GM20431 (cell line): ENCODE measurements at regions not wholly inside any gene's neighbourhood (a gene's known extent, or its start where the extent isn't known, plus 50 kb on each side); places are given as distances from the start of the nearest gene placed in this dataset.

Source experiments
- in situ Hi-C: fragments of 300-500 bp; cut with MseI, MboI; formaldehyde crosslinking; loops from one replicate; pipeline ENCODE4 v1.15.0; 2020; ENCODE audit warnings: low sequenced_read_pairs; ENCODE audit not compliant: unreplicated experiment

DNA sequence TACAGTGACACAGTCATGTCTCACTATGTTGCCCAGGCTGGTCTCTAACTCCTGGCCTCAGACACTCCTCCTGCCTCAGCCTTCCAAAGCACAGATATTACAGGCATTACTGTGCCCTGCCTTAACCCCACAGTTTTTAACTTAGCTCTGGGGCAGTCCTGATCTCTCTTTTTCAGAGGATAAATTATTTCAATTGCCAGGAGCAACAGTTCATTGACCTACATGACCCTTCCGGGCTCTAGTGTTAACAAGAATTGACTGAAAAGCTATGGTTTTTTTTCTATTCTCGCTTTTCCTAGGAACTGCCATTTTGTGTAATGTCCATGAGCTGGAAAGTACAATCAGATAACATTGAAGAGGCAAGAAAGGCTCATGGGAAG is 92.8 kb downstream of the HNRNPLL start:
- in situ Hi-C loops: loop anchor here (10.0 to 25.0 kb wide), 2 partner anchors 195 to 523 kb away; no protein-coding TSS in a partner anchor

DNA sequence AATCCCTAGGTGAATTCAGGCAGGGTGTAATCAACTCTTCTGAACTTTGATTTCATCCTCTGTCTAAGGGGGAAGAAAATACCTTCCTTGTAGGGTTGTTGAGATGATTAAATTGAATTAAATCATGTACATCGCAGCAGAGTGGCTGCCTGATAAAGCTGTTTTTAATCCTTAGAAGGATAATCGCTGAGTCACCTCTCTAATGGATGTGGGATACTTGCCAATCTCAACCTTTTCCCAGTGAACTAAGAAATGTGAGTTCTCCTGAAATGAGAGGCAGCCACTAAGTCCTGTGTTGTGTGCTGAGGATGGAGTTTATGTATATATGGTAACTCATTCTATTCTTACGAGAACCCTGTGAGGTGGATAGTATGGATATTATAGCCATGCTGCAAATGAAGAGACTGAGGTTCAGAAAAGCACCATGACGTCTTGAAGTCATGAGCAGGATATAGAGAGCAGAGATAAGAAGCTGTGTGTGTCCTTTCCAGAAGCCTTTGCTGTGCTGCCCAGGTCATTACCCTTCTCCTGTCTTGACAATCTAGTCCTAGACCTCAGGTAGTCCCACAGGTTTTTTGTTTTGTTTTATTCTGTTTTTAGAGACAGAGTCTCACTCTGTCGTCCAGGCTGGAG is 93.3 kb downstream of the HNRNPLL start:
- in situ Hi-C loops: loop anchor here (10.0 to 25.0 kb wide), 2 partner anchors 195 to 522 kb away; no protein-coding TSS in a partner anchor

DNA sequence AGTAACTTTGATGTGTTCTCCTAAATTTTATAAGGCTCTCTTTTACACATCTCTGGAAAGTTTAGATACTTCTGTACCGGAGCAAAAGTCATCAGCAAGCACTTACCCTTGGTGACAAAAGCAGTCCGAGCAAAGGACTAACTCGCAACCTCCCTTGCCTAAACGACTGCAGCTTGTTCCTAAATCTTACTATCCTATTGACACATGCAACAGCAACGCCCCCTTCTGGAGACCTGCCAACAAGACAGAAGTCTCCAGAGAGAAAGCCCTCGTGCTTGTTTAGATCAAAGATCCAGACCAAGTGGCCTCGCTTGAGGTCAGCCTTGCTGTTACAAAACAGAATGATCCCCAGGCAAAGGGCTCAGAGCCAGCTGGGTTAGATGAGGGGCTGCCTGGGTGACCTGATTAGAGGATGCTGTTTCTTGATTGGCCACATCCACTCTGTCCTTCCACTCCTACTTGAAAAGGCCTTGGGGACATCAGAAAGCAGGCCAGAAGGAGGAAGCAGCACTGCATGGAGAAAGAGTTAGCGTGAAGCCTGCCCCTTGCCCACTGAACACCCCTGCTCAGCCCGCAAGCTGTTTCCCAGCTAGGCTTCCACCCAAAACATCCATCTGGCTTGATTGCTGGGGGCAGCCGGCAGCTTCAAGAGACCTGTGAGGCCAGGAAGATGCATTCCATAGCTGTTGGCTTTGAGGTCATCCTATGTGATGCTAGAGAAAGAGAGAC is 94.3 kb downstream of the HNRNPLL start:
- in situ Hi-C loops: loop anchor here (10.0 to 25.0 kb wide), 2 partner anchors 194 to 521 kb away; no protein-coding TSS in a partner anchor

DNA sequence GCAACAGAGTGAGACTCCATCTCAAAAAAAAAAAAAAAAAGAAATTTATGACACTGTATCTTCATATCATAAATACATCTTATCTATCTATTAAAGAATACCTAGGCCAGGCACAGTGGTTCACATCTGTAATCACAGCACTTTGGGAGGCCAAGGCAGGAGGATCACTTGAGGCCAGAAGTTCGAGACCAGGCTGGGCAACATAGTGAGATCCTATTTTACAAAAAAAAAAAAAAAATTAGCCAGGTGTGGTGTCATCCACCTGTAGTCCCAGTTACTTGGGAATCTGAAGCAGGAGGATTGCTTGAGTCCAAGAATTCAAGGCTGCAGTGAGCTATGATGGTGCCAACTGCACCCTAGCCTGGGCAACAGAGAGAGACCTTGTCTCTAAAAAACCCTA is 95.0 kb downstream of the HNRNPLL start:
- in situ Hi-C loops: loop anchor here (10.0 to 25.0 kb wide), 2 partner anchors 193 to 520 kb away; no protein-coding TSS in a partner anchor

DNA sequence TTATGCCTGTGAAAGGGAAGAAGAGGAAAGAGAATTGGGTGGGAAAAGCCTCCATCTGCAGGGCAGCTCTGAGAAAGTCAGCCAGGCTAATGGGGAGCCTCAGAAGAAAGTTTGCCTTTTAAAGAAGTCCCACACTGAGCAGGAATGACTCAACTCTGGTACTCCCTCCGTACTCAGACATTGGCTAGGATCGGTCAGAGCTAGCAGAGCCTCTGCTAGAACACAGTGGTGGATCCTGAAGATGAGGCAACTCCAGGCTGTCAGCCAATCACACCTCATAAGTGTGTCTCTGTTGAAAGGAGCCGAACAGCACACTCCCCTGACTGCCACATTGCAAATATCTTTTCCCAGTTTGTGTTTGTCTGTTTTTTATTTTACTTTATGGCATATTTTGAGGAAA is 96.9 kb downstream of the HNRNPLL start:
- in situ Hi-C loops: loop anchor here (10.0 to 25.0 kb wide), 2 partner anchors 191 to 518 kb away; no protein-coding TSS in a partner anchor

DNA sequence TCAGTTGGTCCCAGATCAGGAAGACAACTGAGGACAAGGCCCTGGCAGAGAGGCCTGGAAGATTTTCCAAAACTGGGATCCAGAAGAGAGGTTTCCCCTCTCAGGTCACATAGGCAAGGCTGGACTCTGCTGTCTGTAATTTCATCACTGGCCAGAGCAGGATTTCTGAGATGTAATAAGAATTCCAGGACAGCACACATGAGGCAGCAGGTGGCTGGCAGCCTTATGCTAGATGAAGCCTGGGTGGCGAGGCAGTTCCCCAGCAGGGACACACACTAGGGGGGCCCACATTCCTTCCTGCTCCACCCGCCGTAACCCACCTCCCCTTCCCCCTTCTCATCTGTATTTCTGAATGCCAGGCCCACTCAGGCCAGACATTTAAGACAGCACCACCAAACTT is 98.6 kb downstream of the HNRNPLL start:
- in situ Hi-C loops: loop anchor here (10.0 to 25.0 kb wide), 2 partner anchors 189 to 517 kb away; no protein-coding TSS in a partner anchor

DNA sequence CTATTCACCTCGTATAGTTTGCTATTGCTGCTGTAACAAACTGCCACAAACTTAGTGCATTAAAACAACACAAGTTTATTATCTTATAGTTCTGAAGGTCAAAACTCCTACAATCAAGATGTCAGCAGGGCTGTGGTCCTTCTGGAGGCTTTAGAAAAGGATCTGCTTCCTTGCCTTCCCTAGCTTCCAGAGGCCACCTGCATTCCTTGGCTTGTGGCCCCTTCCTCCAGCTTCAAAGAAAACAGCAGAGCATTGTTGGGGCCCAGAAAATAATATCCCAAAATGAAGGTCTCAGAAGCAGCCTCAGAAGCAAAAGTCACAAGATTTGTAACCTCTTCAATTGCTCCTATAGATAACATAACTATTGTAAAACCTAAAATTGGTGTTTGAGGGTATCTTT is 100.6 kb downstream of the HNRNPLL start:
- in situ Hi-C loops: loop anchor here (10.0 to 25.0 kb wide), 2 partner anchors 187 to 515 kb away; no protein-coding TSS in a partner anchor

DNA sequence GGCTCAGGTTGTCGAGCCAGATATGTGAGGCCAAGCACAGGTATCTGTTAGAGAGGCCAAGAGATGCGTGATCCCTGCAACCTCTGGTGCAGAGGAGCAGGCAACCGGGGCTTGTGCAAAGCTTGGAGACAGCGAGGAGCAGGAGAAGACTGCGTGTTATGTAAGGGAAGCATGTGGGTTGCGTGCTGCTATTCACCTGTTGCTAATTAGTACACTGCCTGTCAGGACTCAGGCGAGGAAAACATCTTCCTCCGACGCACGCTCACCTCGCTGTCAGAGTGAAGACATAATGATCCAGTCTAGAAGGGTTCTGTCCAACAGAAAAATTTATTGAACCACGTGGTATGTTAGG is 102.5 kb downstream of the HNRNPLL start:
- in situ Hi-C loops: loop anchor here (10.0 to 25.0 kb wide), 2 partner anchors 185 to 513 kb away; no protein-coding TSS in a partner anchor

DNA sequence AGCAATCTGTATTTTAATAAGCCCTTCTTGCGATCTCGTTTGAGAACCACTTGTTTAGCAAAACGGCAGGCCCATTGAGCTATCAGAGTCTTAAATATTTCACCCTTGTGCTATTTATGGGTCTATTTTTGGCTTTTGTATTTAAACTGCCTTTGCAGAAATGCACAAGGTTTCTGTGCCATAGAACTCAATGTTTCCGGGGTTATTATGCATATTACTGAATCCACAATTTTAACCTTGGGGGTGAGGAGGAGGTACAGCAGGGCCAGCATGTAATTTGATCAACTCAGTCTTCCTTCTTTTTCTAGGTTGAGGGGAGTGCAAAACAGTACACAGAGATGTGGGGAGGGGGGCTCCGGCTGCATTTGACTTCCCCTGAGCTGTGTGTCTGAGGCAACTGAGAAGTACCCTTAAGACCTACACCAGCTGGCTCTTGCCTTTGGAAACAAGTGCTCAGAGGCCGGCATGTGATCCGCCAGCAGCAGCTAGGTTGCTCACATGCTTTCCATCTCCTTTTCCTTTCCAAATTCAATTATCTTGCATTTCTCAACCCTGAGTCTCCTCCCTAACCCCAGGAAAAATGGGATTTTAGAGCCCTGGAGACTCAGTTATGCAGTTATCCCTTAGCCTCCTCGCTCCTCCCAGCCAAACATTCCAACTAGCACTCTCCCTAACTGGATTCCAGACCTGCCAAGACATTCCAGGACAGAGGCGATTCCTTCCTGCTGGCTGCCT is 103.0 kb downstream of the HNRNPLL start:
- in situ Hi-C loops: loop anchor here (10.0 to 25.0 kb wide), 2 partner anchors 185 to 512 kb away; no protein-coding TSS in a partner anchor

DNA sequence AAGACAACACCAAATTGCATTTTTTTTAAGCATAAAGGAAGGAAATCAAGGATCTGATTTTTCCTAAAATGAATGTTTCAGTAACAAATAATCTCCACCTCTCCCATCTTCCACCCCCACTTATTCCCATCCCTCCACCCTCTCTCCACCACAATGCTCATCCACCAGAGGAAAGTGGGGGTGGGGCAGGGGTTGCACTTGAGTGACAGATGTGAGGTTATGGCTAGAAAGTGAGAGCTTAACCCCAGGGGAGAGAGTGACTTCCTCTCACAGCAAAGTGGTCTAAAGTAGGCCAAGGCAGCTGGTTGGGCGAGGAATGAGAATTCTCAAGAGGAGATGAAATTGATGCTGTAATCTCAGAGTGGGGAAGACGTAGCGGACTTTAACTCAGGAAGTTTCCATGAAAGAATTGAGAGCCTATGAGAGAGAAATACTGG is 104.7 kb downstream of the HNRNPLL start:
- in situ Hi-C loops: no loop called here

DNA sequence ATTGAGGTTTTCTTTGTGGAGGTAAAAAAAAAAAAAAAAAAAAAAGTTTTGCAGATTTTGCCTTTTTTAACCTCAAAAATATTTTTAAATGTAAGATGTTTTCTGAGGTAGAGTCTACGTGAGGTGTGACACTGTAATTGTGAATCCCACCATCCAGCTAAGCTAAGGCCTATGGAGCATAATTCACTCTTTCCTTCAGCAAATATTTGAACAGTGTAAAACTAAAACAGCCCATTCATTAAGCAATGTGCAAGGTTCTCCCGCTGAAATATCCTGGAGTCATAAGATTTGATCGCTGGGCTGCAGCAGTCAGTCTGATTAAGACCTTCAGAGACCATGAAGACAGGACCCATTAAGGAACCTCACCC is 105.1 kb downstream of the HNRNPLL start:
- in situ Hi-C loops: no loop called here

DNA sequence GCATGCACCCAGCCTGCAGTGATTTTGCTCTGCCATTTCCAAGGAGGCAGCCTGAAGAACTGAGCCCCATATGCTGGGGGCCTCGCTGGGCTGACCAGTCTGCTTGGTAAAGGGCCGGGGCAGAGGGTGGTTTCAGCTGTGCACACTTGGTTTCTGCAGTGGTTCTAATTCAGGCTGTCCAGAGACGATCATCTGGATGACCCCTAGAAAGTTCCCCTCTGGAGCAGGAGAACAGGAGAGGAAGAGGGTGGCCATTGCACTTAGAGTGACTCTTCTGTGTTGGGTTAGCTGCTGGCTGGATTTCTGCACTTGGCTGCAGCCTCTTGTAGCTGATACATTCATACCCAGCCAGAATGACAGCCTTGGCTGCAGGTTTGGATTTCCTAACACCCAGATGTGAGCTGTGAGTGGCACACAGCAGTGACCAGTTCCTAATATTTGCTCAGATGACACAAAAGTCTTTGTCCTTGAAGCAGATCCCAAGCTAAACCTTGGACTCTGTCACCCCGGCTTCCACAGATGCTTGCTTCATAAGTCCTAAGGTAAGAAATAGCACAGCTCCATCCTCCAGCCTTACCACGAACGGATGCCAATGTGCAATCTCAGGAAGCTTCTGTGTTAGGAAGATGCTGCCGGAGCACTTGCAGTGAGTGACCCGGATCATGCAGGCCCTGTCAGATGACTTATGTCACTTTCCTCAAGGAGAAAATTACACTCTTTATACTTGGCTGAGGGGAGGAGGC is 105.6 kb downstream of the HNRNPLL start:
- in situ Hi-C loops: no loop called here

DNA sequence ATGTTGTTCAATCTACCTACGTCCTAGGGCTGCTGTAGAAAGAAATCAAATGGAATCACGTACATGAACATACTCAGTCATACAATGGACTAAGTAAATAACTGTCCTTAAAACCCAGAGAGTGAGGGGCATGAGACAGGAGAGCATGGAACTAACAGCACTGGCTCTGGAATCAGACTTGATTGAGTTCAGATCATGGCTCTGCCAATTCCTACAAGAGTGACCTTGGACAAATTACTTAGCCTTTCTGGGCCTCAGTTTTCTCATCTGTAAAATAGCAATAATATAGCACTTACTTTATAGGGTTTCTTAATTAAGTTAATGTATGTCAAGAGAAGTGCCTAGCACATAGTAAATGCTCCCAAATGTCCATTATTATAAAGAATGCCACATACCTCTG is 106.8 kb downstream of the HNRNPLL start:
- in situ Hi-C loops: no loop called here

DNA sequence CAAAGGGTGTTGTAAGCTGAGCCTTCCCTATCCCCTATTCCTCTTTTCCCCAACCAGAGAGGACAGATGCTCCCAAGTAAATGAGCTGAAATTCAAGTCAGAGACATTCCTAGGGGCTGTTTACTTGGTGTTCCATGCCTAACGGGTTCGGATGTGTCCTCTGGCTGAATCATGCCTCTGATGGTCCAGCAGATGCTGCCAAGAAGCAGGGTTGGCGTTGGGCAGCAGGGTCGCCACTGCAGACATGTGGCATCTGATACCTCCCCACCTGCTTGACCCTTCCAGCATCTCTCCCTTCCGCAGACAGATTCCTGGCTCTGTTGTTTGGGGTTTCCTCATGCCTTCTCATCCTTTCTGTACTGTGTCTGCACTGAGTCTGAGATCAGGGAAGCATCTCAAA is 108.3 kb downstream of the HNRNPLL start:
- in situ Hi-C loops: no loop called here

DNA sequence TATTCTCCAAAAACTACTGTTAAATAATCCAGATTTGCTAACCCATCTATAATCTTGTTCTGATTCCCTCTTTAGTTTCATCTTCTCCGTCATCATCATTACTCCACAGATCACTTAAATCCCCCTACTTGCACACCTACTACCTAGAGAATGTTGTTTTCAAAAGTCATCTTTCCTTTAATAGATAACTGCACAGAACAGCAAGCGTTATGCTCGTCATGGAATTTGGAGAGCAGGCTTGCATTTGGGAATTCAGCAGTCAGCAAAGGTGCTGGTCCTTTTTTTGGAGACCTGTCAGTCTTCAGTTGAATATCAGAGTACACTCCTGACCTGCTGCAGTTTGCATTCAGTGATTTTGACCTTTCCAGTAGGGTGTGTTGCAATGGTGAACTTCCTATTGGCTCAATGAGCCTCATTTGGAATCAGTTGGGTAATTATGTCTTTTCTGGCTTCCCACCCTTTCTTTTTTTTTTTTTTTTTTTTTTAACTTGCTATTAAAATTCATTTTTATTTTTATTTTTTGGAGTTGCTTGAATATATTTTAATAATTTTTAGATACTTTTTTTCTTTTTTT is 110.6 kb downstream of the HNRNPLL start:
- in situ Hi-C loops: no loop called here

DNA sequence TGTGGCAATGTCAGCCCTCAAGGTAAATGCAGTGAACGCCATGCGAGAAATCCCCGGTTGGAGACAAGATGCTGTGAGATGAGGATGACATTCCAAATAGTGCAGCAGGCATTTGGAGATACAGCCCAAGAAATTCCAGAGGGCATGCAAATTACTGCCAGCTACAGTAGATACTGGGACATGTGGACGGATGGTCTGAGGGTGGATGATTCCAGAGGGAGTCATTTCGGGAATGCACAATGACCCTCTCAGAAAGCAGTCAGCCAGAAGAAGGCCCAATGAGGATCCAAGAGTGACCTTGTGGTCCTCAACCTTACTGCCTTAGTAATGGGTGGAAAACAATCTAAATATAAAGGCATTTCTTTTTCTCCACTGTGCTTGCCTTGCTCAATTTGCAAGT is 111.3 kb downstream of the HNRNPLL start:
- in situ Hi-C loops: no loop called here

DNA sequence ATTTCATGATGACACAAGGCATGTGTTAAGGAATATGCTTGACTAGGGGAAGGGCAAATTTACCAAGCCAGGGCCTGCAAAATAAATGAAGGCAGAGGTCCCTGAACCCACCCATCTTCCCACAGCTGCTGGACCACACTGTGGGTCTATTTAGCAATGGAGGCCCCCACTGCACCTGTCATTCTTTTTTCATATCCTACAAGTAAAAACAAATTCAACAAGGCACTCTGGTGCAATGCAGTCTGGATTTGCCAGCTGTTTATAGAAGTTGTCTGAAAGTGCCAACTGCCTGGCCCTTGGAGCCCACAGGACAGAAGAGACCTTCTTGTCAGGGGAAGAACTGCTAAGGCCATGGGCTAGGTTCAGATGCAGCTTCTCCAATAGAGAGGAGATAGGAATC is 112.8 kb upstream of the ATL2 start:
- in situ Hi-C loops: no loop called here

DNA sequence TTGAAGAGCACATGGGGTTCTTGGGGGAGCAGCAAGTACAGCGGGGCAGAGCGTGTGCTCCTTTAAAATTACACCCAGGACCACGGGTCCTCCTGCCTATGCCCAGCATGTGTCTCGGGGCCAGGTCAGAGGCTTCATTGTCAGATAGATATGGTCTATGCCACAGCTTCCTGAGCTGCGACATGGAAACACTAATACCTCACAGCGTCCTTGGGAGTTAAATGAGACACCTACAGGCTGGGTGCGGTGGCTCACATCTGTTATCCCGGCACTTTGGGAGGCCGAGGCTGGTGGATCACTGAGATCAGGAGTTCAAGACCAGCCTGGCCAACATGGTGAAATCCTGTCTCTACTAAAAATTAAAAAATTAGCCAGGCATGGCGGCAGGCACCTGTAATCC is 110.8 kb upstream of the ATL2 start:
- in situ Hi-C loops: no loop called here

DNA sequence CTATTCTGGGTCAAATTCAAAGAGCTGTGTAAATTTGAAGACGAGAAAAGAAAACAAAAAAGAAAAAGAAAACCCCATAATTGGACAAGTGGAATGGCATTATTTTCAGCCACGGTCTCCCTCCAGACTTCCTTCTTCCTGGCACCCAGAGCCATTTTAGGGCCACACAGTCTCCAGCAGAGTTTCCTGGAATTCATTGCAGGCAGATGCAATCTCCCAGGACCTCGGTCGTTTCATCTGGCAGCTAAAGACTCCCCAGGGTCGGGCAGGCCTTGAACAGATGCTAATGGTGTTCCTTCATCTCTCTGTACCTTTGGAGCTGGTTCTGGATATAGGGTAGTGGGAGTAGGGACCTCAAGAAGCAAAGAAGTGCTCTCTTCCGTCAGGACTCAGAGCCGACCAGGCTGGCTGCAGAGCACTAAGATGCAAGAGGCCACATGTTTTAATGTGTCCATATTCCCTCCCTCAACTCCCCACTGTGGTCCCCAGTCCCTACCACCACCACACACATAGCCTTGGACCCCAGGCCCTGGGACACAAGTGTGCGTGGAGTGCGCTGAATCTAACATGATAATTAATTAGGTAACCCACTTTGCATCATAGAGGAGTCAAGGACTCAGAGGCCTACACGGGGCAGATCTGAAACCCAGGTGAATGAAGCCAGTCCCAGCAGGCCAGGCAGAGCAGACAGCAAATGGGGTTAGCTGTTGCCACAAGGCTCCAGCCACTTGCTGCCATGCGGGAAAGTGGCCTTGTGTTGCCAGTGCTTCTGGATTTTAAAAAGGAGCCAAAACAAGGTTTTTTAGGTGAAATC is 109.3 kb upstream of the ATL2 start:
- in situ Hi-C loops: no loop called here
